ENCODE measurements at regions not wholly inside any gene's neighbourhood (a gene's known extent, or its start where the extent isn't known, plus 50 kb on each side); places are given as distances from the start of the nearest gene placed in this dataset.

GRCh38 chr6:93721386-93722048 is 302.2 kb upstream of the EPHA7 start:
- DNase-seq (ENCODE audit: low read depth, low spot score): no peak
- H3K36me3 ChIP-seq (ENCODE audit: control insufficient read depth in 2 of 2, extremely low read depth in 1 of 2, insufficient read depth in 2 of 2, low read length in 2 of 2): no peaks in the 10 kb centered on the region
- no peak overlapping the region for H3K9ac ChIP-seq (ENCODE audit: control insufficient read depth, extremely low read depth, insufficient read depth, low read length)
- H4K20me1 ChIP-seq (ENCODE audit: control insufficient read depth, extremely low read depth, insufficient read depth, low read length): no peaks in the 10 kb centered on the region
- no peaks in the 10 kb centered on the region for H3K9me3 ChIP-seq (ENCODE audit: control insufficient read depth, low read depth, low read length)
- H2AFZ ChIP-seq (ENCODE audit: control insufficient read depth, low read length): no peak overlapping the region
- H3K79me2 ChIP-seq (ENCODE audit: control insufficient read depth, insufficient read depth, low read length): no peaks in the 10 kb centered on the region
- H3K9me1 ChIP-seq (ENCODE audit: control insufficient read depth, extremely low read depth, insufficient read depth, low read length): no peaks in the 10 kb centered on the region
- FAIRE-seq: no peak
- no peak overlapping the region for H3K4me2 ChIP-seq (ENCODE audit: control insufficient read depth, extremely low read depth, insufficient read depth, low read depth, low read length)
- H3K4me1 ChIP-seq (ENCODE audit: control insufficient read depth, extremely low read depth, insufficient read depth, low read length): no peaks in the 10 kb centered on the region
- no peak overlapping the region for H3K27ac ChIP-seq (ENCODE audit: control insufficient read depth, insufficient read depth, low read length)
- no peaks in the 10 kb centered on the region for H3K27me3 ChIP-seq (ENCODE audit: control insufficient read depth, extremely low read depth, insufficient read depth, low read length)
- TF ChIP-seq, protein P1, sequence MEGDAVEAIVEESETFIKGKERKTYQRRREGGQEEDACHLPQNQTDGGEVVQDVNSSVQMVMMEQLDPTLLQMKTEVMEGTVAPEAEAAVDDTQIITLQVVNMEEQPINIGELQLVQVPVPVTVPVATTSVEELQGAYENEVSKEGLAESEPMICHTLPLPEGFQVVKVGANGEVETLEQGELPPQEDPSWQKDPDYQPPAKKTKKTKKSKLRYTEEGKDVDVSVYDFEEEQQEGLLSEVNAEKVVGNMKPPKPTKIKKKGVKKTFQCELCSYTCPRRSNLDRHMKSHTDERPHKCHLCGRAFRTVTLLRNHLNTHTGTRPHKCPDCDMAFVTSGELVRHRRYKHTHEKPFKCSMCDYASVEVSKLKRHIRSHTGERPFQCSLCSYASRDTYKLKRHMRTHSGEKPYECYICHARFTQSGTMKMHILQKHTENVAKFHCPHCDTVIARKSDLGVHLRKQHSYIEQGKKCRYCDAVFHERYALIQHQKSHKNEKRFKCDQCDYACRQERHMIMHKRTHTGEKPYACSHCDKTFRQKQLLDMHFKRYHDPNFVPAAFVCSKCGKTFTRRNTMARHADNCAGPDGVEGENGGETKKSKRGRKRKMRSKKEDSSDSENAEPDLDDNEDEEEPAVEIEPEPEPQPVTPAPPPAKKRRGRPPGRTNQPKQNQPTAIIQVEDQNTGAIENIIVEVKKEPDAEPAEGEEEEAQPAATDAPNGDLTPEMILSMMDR (optimal IDR thresholded peaks at IDR 0.05 in 1 of 3, IDR thresholded peaks at IDR 0.05 in 1 of 3, conservative IDR thresholded peaks at IDR 0.05 in 1 of 3; ENCODE audit: extremely low read depth in 1 of 3, insufficient read depth in 2 of 3, low read length in 3 of 3): peak in 1 of 3 experiments; percentile 23
- no peak for TF ChIP-seq EZH2 (IDR thresholded peaks at IDR 0.05; ENCODE audit: low read length)
- dilution Hi-C loops (cut with MboI; ENCODE audit: extremely low pct_ligation_motif_present, low sequenced_read_pairs): no loop called here
- H3K4me3 ChIP-seq (ENCODE audit: control insufficient read depth in 2 of 3, extremely low read depth in 1 of 3, insufficient read depth in 2 of 3, low read depth in 1 of 3, low read length in 3 of 3): no peak overlapping the region

GRCh38 chr6:93713974-93714373 is 294.6 kb upstream of the EPHA7 start:
- Histone ChIP-seq H3K27ac (ENCODE audit: control insufficient read depth, insufficient read depth, low read length) (no peak overlapping the region), H3K4me2 (ENCODE audit: control insufficient read depth, extremely low read depth, insufficient read depth, low read depth, low read length) (no peak overlapping the region), H3K9me1 (ENCODE audit: control insufficient read depth, extremely low read depth, insufficient read depth, low read length) (no peaks in the 10 kb centered on the region), H3K4me3 (ENCODE audit: control insufficient read depth in 2 of 3, extremely low read depth in 1 of 3, insufficient read depth in 2 of 3, low read depth in 1 of 3, low read length in 3 of 3) (no peak overlapping the region), H3K9me3 (ENCODE audit: control insufficient read depth, low read depth, low read length) (no peaks in the 10 kb centered on the region), H3K27me3 (ENCODE audit: control insufficient read depth, extremely low read depth, insufficient read depth, low read length) (no peaks in the 10 kb centered on the region), H3K79me2 (ENCODE audit: control insufficient read depth, insufficient read depth, low read length) (no peaks in the 10 kb centered on the region), H4K20me1 (ENCODE audit: control insufficient read depth, extremely low read depth, insufficient read depth, low read length) (no peaks in the 10 kb centered on the region), H3K36me3 (ENCODE audit: control insufficient read depth in 2 of 2, extremely low read depth in 1 of 2, insufficient read depth in 2 of 2, low read length in 2 of 2) (no peaks in the 10 kb centered on the region), H2AFZ (ENCODE audit: control insufficient read depth, low read length) (no peak overlapping the region), H3K9ac (ENCODE audit: control insufficient read depth, extremely low read depth, insufficient read depth, low read length) (no peak overlapping the region), H3K4me1 (ENCODE audit: control insufficient read depth, extremely low read depth, insufficient read depth, low read length) (no peaks in the 10 kb centered on the region)
- FAIRE-seq (no peak), DNase-seq (ENCODE audit: low read depth, low spot score) (no peak)
- dilution Hi-C loops (cut with MboI; ENCODE audit: extremely low pct_ligation_motif_present, low sequenced_read_pairs): no loop called here
- no peak for TF ChIP-seq EZH2 (IDR thresholded peaks at IDR 0.05; ENCODE audit: low read length)
- TF ChIP-seq, protein P1 (optimal IDR thresholded peaks at IDR 0.05 in 1 of 3, IDR thresholded peaks at IDR 0.05 in 1 of 3, conservative IDR thresholded peaks at IDR 0.05 in 1 of 3; ENCODE audit: extremely low read depth in 1 of 3, insufficient read depth in 2 of 3, low read length in 3 of 3): no peak
